Mammary epithelial cell (primary cell): ENCODE measurements at regions not wholly inside any gene's neighbourhood (a gene's known extent, or its start where the extent isn't known, plus 50 kb on each side); places are given as distances from the start of the nearest gene placed in this dataset.

Experiments used
- CTCF ChIP-seq, 2 donors: IDR thresholded peaks in 1 of 2; conservative IDR thresholded peaks in 1 of 2; 2 replicates each; pipeline ENCODE4 v1.5.1; 2011 to 2012; ENCODE audit warnings: inconsistent platforms in 2 of 2, low read length in 2 of 2, mild to moderate bottlenecking in 2 of 2, control low read depth in 1 of 2, low read depth in 1 of 2; ENCODE audit not compliant: insufficient read depth in 1 of 2; ENCODE audit errors: extremely low read depth in 1 of 2
- EZH2 ChIP-seq: IDR thresholded peaks from 2 replicates; pipeline ENCODE4 v1.6.1; 2012; ENCODE audit warnings: low read length, inconsistent platforms, borderline replicate concordance

GRCh38 chr21:25139414-25139813 lies 467.9 kb downstream of the MRPL39 start:
- TF ChIP-seq CTCF (conservative IDR thresholded peaks at IDR 0.05 in 1 of 2, IDR thresholded peaks at IDR 0.05 in 1 of 2; ENCODE audit: extremely low read depth in 1 of 2, insufficient read depth in 1 of 2, low read depth in 1 of 2, low read length in 2 of 2) (no peak), EZH2 (no peak)
